WTC11 (cell line): ENCODE measurements at regions not wholly inside any gene's neighbourhood (a gene's known extent, or its start where the extent isn't known, plus 50 kb on each side); places are given as distances from the start of the nearest gene placed in this dataset.

Source experiments
- ATAC-seq: fragments of 200-7000 bp; cut with Tn5 transposase; 2 replicates; pipeline ENCODE4 v1.10.0; 2021; ENCODE audit warnings: mild to moderate bottlenecking, moderate library complexity
- CTCF ChIA-PET: fragments of 300-600 bp; sonication (Branson Sonifier 250); formaldehyde crosslinking; loops from one replicate; lab custom pipeline; 2021; ENCODE audit warnings: antibody characterized with exemption; lab: Charles Lee
- POLR2A ChIA-PET: fragments of 350-600 bp; sonication (Branson Sonifier 250); formaldehyde crosslinking; loops from one replicate; lab custom pipeline; 2021; ENCODE audit warnings: antibody characterized with exemption; lab: Charles Lee
- DNase-seq: peaks from one replicate; pipeline ENCODE4 v3.0.0; 2021; ENCODE audit warnings: low spot score
- H3K27ac Mint-ChIP-seq: 2 replicates; pipeline ENCODE4 v1.8.0; 2021; ENCODE audit warnings: mixed read lengths
- H3K27me3 Mint-ChIP-seq: 2 replicates; pipeline ENCODE4 v1.8.0; 2021; ENCODE audit warnings: low read depth, mild to moderate bottlenecking, moderate library complexity, mixed read lengths
- H3K36me3 Mint-ChIP-seq: 2 replicates; pipeline ENCODE4 v1.8.0; 2021; ENCODE audit warnings: mixed read lengths
- H3K4me1 Mint-ChIP-seq: 2 replicates; pipeline ENCODE4 v1.8.0; 2022; ENCODE audit warnings: mixed read lengths
- H3K4me3 Mint-ChIP-seq: 2 replicates; pipeline ENCODE4 v1.8.0; 2021; ENCODE audit warnings: mild to moderate bottlenecking, moderate library complexity, mixed read lengths
- H3K9me3 Mint-ChIP-seq: 2 replicates; pipeline ENCODE4 v1.8.0; 2021; ENCODE audit warnings: mixed read lengths
- E2F1 ChIP-seq: sonication (generic); formaldehyde crosslinking; IDR thresholded peaks from 2 replicates; pipeline ENCODE4 v1.8.0; 2022; ENCODE audit warnings: mild to moderate bottlenecking, missing genetic modification reagents
- GABPB1 ChIP-seq: sonication (generic); formaldehyde crosslinking; IDR thresholded peaks from 2 replicates; pipeline ENCODE4 v1.8.1; 2023; ENCODE audit warnings: mild to moderate bottlenecking, missing genetic modification reagents
- GRHL2 ChIP-seq: fragments of 250-450 bp; sonication (Bioruptor Pico); IDR thresholded peaks from 2 replicates; pipeline ENCODE4 v1.8.0; 2022; ENCODE audit warnings: mild to moderate bottlenecking, moderate library complexity; ENCODE audit not compliant: insufficient replicate concordance, severe bottlenecking
- NFATC4 ChIP-seq: fragments of 250-450 bp; sonication (Bioruptor Pico); IDR thresholded peaks from 2 replicates; pipeline ENCODE4 v1.9.0; 2021; ENCODE audit warnings: mild to moderate bottlenecking
- NR3C1 ChIP-seq: sonication (generic); formaldehyde crosslinking; conservative IDR thresholded peaks from 2 replicates; pipeline ENCODE4 v1.8.1; 2023; ENCODE audit warnings: low read depth, mild to moderate bottlenecking, missing genetic modification reagents
- OVOL2 ChIP-seq: fragments of 250-450 bp; sonication (Bioruptor Pico); IDR thresholded peaks from 2 replicates; pipeline ENCODE4 v1.9.0; 2021; ENCODE audit warnings: mild to moderate bottlenecking, borderline replicate concordance
- SMAD3 ChIP-seq: sonication (generic); formaldehyde crosslinking; IDR thresholded peaks from 2 replicates; pipeline ENCODE4 v1.8.0; 2022; ENCODE audit warnings: missing genetic modification reagents, mild to moderate bottlenecking, borderline replicate concordance
- SMAD4 ChIP-seq: sonication (generic); formaldehyde crosslinking; IDR thresholded peaks from 2 replicates; pipeline ENCODE4 v1.8.0; 2022; ENCODE audit warnings: mild to moderate bottlenecking, missing genetic modification reagents
- SP1 ChIP-seq: sonication (generic); formaldehyde crosslinking; conservative IDR thresholded peaks from 2 replicates; pipeline ENCODE4 v1.8.1; 2022; ENCODE audit warnings: missing genetic modification reagents
- TCF7 ChIP-seq: sonication (generic); formaldehyde crosslinking; IDR thresholded peaks from 2 replicates; pipeline ENCODE4 v1.8.0; 2022; ENCODE audit warnings: mild to moderate bottlenecking, low read depth, missing genetic modification reagents, moderate library complexity
- TEAD1 ChIP-seq: sonication (generic); formaldehyde crosslinking; IDR thresholded peaks from 2 replicates; pipeline ENCODE4 v1.8.0; 2022; ENCODE audit warnings: mild to moderate bottlenecking, missing genetic modification reagents
- ZNF219 ChIP-seq: sonication (generic); formaldehyde crosslinking; IDR thresholded peaks from 2 replicates; pipeline ENCODE4 v1.8.0; 2023; ENCODE audit warnings: missing genetic modification reagents, mild to moderate bottlenecking, borderline replicate concordance
- ZNF232 ChIP-seq: sonication (generic); formaldehyde crosslinking; IDR thresholded peaks from 2 replicates; pipeline ENCODE4 v1.8.0; 2022; ENCODE audit warnings: mild to moderate bottlenecking, missing genetic modification reagents
- ZNF317 ChIP-seq: sonication (generic); formaldehyde crosslinking; IDR thresholded peaks from 2 replicates; pipeline ENCODE4 v1.8.1; 2023; ENCODE audit warnings: low read depth, mild to moderate bottlenecking, moderate library complexity, missing genetic modification reagents, borderline replicate concordance
- ZNF396 ChIP-seq: fragments of 250-450 bp; sonication (Bioruptor Pico); IDR thresholded peaks from 2 replicates; pipeline ENCODE4 v1.8.0; 2021; ENCODE audit warnings: mild to moderate bottlenecking, moderate library complexity, borderline replicate concordance
- ZNF532 ChIP-seq: fragments of 250-450 bp; sonication (Bioruptor Pico); IDR thresholded peaks from 2 replicates; pipeline ENCODE4 v1.9.0; 2021; ENCODE audit warnings: mild to moderate bottlenecking, borderline replicate concordance
- TF ChIP-seq, protein P1 (sequence below): sonication (generic); formaldehyde crosslinking; IDR thresholded peaks from 2 replicates; pipeline ENCODE4 v1.8.0; 2023; ENCODE audit warnings: mild to moderate bottlenecking, missing genetic modification reagents
- TF ChIP-seq, protein P2 (sequence below): sonication (generic); formaldehyde crosslinking; IDR thresholded peaks from 2 replicates; pipeline ENCODE4 v1.8.1; 2022; ENCODE audit warnings: mild to moderate bottlenecking, missing genetic modification reagents, moderate library complexity, borderline replicate concordance
- TF ChIP-seq, protein P3 (sequence below): sonication (generic); formaldehyde crosslinking; IDR thresholded peaks from 2 replicates; pipeline ENCODE4 v1.8.0; 2022; ENCODE audit warnings: mild to moderate bottlenecking, missing genetic modification reagents
- TF ChIP-seq, protein P4 (sequence below): sonication (generic); formaldehyde crosslinking; IDR thresholded peaks from 2 replicates; pipeline ENCODE4 v1.8.1; 2023; ENCODE audit warnings: mild to moderate bottlenecking, missing genetic modification reagents, moderate library complexity

GRCh38 chr2:226467221-226467620, 332.4 kb downstream of the IRS1 start (continued):
- TF ChIP-seq E2F1 (no peak), SP1 (CRISPR knock-in tag) (no peak), NR3C1 (CRISPR knock-in tag) (no peak), SMAD3 (CRISPR knock-in tag) (no peak)
- TF ChIP-seq, protein P1, sequence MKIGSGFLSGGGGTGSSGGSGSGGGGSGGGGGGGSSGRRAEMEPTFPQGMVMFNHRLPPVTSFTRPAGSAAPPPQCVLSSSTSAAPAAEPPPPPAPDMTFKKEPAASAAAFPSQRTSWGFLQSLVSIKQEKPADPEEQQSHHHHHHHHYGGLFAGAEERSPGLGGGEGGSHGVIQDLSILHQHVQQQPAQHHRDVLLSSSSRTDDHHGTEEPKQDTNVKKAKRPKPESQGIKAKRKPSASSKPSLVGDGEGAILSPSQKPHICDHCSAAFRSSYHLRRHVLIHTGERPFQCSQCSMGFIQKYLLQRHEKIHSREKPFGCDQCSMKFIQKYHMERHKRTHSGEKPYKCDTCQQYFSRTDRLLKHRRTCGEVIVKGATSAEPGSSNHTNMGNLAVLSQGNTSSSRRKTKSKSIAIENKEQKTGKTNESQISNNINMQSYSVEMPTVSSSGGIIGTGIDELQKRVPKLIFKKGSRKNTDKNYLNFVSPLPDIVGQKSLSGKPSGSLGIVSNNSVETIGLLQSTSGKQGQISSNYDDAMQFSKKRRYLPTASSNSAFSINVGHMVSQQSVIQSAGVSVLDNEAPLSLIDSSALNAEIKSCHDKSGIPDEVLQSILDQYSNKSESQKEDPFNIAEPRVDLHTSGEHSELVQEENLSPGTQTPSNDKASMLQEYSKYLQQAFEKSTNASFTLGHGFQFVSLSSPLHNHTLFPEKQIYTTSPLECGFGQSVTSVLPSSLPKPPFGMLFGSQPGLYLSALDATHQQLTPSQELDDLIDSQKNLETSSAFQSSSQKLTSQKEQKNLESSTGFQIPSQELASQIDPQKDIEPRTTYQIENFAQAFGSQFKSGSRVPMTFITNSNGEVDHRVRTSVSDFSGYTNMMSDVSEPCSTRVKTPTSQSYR (CRISPR knock-in tag), result no peak

- CTCF ChIA-PET, result no interaction called here
- no peaks in the 10 kb centered on the region for H3K4me1 Mint-ChIP-seq
- no peak overlapping the region for H3K27ac Mint-ChIP-seq
- no peak for TF ChIP-seq NFATC4 (CRISPR knock-in tag)
- TF ChIP-seq, protein P2, sequence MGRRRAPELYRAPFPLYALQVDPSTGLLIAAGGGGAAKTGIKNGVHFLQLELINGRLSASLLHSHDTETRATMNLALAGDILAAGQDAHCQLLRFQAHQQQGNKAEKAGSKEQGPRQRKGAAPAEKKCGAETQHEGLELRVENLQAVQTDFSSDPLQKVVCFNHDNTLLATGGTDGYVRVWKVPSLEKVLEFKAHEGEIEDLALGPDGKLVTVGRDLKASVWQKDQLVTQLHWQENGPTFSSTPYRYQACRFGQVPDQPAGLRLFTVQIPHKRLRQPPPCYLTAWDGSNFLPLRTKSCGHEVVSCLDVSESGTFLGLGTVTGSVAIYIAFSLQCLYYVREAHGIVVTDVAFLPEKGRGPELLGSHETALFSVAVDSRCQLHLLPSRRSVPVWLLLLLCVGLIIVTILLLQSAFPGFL, result no peak
- TF ChIP-seq NR3C1 (CRISPR knock-in tag), result no peak
- TF ChIP-seq ZNF219 (CRISPR knock-in tag), result no peak
- TF ChIP-seq, protein P3, sequence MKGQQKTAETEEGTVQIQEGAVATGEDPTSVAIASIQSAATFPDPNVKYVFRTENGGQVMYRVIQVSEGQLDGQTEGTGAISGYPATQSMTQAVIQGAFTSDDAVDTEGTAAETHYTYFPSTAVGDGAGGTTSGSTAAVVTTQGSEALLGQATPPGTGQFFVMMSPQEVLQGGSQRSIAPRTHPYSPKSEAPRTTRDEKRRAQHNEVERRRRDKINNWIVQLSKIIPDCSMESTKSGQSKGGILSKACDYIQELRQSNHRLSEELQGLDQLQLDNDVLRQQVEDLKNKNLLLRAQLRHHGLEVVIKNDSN (CRISPR knock-in tag), result no peak
- TF ChIP-seq, all 79 proteins: peak for 0
- POLR2A ChIA-PET, result no interaction called here
- H3K9me3 Mint-ChIP-seq, result peaks cover 6% of the 10 kb centered on the region; the same call in 1 of the 2 replicates
- no peaks in the 10 kb centered on the region for H3K36me3 Mint-ChIP-seq
- DNase-seq (no peak), ATAC-seq (no peak)
- no peak overlapping the region for H3K4me3 Mint-ChIP-seq
- H3K27me3 Mint-ChIP-seq, result no peaks in the 10 kb centered on the region
Observed at GRCh38 chr2:226466589-226466988, 333.0 kb downstream of the IRS1 start.

DNA sequence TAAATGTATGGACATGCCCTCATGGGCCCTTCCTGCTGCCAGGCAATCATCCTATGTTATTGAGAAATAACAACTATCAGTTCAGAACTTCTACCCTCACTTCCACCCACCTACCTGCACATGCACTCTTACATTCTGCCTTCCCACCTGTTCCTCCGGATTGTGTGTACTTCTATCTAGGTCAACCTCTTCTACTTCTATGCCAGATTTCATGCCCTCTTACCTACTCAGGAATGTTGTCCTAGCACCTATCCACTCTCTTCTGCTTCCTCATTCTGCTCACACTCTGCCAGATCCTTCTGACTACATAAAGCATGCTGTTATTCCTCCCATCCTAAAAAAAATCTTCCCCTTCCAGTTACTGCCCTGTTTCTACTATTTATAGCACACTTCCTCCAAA, 333.5 kb downstream of the IRS1 start:
- H3K36me3 Mint-ChIP-seq, result no peaks in the 10 kb centered on the region
- CTCF ChIA-PET, result no interaction called here
- peaks cover 6% of the 10 kb centered on the region; the same call in 1 of the 2 replicates for H3K9me3 Mint-ChIP-seq
- DNase-seq (no peak), ATAC-seq (no peak)
- H3K27ac Mint-ChIP-seq, result no peak overlapping the region
- POLR2A ChIA-PET, result no interaction called here
- H3K4me1 Mint-ChIP-seq, result no peaks in the 10 kb centered on the region
- no peak overlapping the region for H3K4me3 Mint-ChIP-seq
- no peaks in the 10 kb centered on the region for H3K27me3 Mint-ChIP-seq
- no peak for TF ChIP-seq SMAD4
- no peak for TF ChIP-seq ZNF232 (CRISPR knock-in tag)
- TF ChIP-seq GRHL2 (CRISPR knock-in tag), result no peak
- no peak for TF ChIP-seq TEAD1 (CRISPR knock-in tag)
- no peak for TF ChIP-seq ZNF532
- TF ChIP-seq ZNF396 (CRISPR knock-in tag), result no peak
- TF ChIP-seq ZNF219 (CRISPR knock-in tag), result no peak
- TF ChIP-seq, protein P1 (CRISPR knock-in tag), result no peak
- TF ChIP-seq TCF7, result no peak
- TF ChIP-seq GABPB1 (CRISPR knock-in tag), result no peak
- TF ChIP-seq, protein P4, sequence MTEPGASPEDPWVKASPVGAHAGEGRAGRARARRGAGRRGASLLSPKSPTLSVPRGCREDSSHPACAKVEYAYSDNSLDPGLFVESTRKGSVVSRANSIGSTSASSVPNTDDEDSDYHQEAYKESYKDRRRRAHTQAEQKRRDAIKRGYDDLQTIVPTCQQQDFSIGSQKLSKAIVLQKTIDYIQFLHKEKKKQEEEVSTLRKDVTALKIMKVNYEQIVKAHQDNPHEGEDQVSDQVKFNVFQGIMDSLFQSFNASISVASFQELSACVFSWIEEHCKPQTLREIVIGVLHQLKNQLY (CRISPR knock-in tag), result no peak
- no peak for TF ChIP-seq ZNF317 (CRISPR knock-in tag)
- TF ChIP-seq OVOL2 (CRISPR knock-in tag), result no peak
